Upper lobe of left lung (tissue), 6 donors: ENCODE measurements at regions not wholly inside any gene's neighbourhood (a gene's known extent, or its start where the extent isn't known, plus 50 kb on each side); places are given as distances from the start of the nearest gene placed in this dataset.

Source experiments
- ATAC-seq, 2 donors: fragments of 200-7000 bp; cut with Tn5 transposase; one replicate each; pipeline ENCODE4 v1.9.1; 2022; ENCODE audit warnings: mild to moderate bottlenecking in 2 of 2, moderate library complexity in 2 of 2; ENCODE audit not compliant: low FRiP score in 2 of 2
- DNase-seq, 2 donors: peaks; one replicate each; pipeline ENCODE4 v3.0.0-alpha.2; 2019 to 2020
- H3K27ac ChIP-seq, 4 donors: fragments of 200-600 bp; sonication (generic); one replicate each; pipeline ENCODE4 v1.5.1; 2016 to 2019
- H3K27me3 ChIP-seq, 4 donors: fragments of 200-600 bp; sonication (generic); one replicate each; pipeline ENCODE4 v1.5.1; 2017 to 2019
- H3K36me3 ChIP-seq, 4 donors: fragments of 200-600 bp; sonication (generic); one replicate each; pipeline ENCODE4 v1.5.1; 2016 to 2019
- H3K4me1 ChIP-seq, 4 donors: fragments of 200-600 bp; sonication (generic); one replicate each; pipeline ENCODE4 v1.5.1; 2018 to 2019
- H3K4me3 ChIP-seq, 4 donors: fragments of 200-600 bp; sonication (generic); one replicate each; pipeline ENCODE4 v1.5.1; 2017 to 2019; ENCODE audit warnings: mild to moderate bottlenecking in 2 of 4, moderate library complexity in 1 of 4
- H3K9me3 ChIP-seq, 4 donors: fragments of 200-600 bp; sonication (generic); one replicate each; pipeline ENCODE4 v1.5.1; 2018 to 2019
- CTCF ChIP-seq, 6 experiments: fragments of 450-650 bp in 4 of 6; fragments of 200-600 bp in 2 of 6; sonication (generic) in 2 of 6; IDR thresholded peaks; one replicate each; pipeline ENCODE4 v1.5.1; 2016 to 2019; ENCODE audit warnings: antibody characterized with exemption in 6 of 6
- EP300 ChIP-seq, 4 donors: sonication (generic); formaldehyde crosslinking; IDR thresholded peaks; one replicate each; pipeline ENCODE4 v1.5.1; 2017; ENCODE audit warnings: antibody characterized with exemption in 4 of 4, control low read depth in 2 of 4
- POLR2A ChIP-seq, 4 donors: fragments of 450-650 bp; IDR thresholded peaks; one replicate each; pipeline ENCODE4 v1.5.1; 2016 to 2017; ENCODE audit warnings: antibody characterized with exemption in 4 of 4, mild to moderate bottlenecking in 2 of 4
- POLR2AphosphoS5 ChIP-seq, 2 donors: sonication (generic); formaldehyde crosslinking; IDR thresholded peaks; one replicate each; pipeline ENCODE4 v1.5.1; 2017; ENCODE audit warnings: antibody characterized with exemption in 2 of 2
- WGBS, 2 donors: methylation state at CpG; one replicate each; pipeline ENCODE4 v1.1.5; 2017 to 2018; 5-methylcytosine and 5-hydroxymethylcytosine counted together
- donor health status: DM: no; HTN: no; CAD: no; lungs with moderate emphysema.
- donor health status: DM: no; HTN: yes; CAD: no; lungs with severe emphysema.

GRCh38 chr12:92991134-92991533 is 62.0 kb upstream of the EEA1 start:
- Histone ChIP-seq H3K36me3 (no peaks in the 10 kb centered on the region), H3K27ac (no peak overlapping the region), H3K4me1 (peaks cover 7 to 15% (median 12%) of the 10 kb centered on the region in 4 donors), H3K9me3 (no peaks in the 10 kb centered on the region), H3K4me3 (no peak overlapping the region), H3K27me3 (no peaks in the 10 kb centered on the region)
- WGBS, 2 donors: 85 to 93% methylated on average over 3 of the region's 3 CpGs
- TF ChIP-seq CTCF (IDR thresholded peaks at IDR 0.05): no peak
- no peak for TF ChIP-seq POLR2A (IDR thresholded peaks at IDR 0.05)
- TF ChIP-seq EP300 (IDR thresholded peaks at IDR 0.05): no peak
- no peak for TF ChIP-seq POLR2AphosphoS5 (IDR thresholded peaks at IDR 0.05)
- DNase-seq (no peak), ATAC-seq (no peak)

- H3K36me3 ChIP-seq: no peaks in the 10 kb centered on the region
- peaks cover 7 to 15% (median 12%) of the 10 kb centered on the region in 4 donors for H3K4me1 ChIP-seq
- ATAC-seq: no peak
- DNase-seq: no peak
- TF ChIP-seq EP300 (IDR thresholded peaks at IDR 0.05): no peak
- no peak for TF ChIP-seq POLR2A (IDR thresholded peaks at IDR 0.05)
- no peak for TF ChIP-seq POLR2AphosphoS5 (IDR thresholded peaks at IDR 0.05)
- no peak for TF ChIP-seq CTCF (IDR thresholded peaks at IDR 0.05)
- H3K27ac ChIP-seq: no peak overlapping the region
- H3K4me3 ChIP-seq: no peak overlapping the region
- no peaks in the 10 kb centered on the region for H3K9me3 ChIP-seq
- H3K27me3 ChIP-seq: no peaks in the 10 kb centered on the region
Observed at GRCh38 chr12:92992041-92992440, 62.9 kb upstream of the EEA1 start.

GRCh38 chr12:92993259-92993658 is 64.2 kb upstream of the EEA1 start:
- WGBS, 2 donors: 84 to 88% methylated on average over 1 of the region's 1 CpG
- TF ChIP-seq CTCF (IDR thresholded peaks at IDR 0.05): no peak
- TF ChIP-seq POLR2AphosphoS5 (IDR thresholded peaks at IDR 0.05): no peak
- no peak for TF ChIP-seq POLR2A (IDR thresholded peaks at IDR 0.05)
- TF ChIP-seq EP300 (IDR thresholded peaks at IDR 0.05): no peak
- no peak overlapping the region for H3K4me3 ChIP-seq

GRCh38 chr12:92995258-92995903 is 66.3 kb upstream of the EEA1 start:
- Histone ChIP-seq H3K36me3 (no peaks in the 10 kb centered on the region), H3K27ac (no peak overlapping the region), H3K4me1 (no peaks in the 10 kb centered on the region), H3K9me3 (no peaks in the 10 kb centered on the region), H3K27me3 (no peaks in the 10 kb centered on the region), H3K4me3 (no peak overlapping the region)
- 89% methylated on average over 7 of the region's 7 CpGs for WGBS, 2 donors
- ATAC-seq (no peak), DNase-seq (no peak)
- TF ChIP-seq EP300 (IDR thresholded peaks at IDR 0.05) (no peak), POLR2AphosphoS5 (IDR thresholded peaks at IDR 0.05) (no peak), POLR2A (IDR thresholded peaks at IDR 0.05) (no peak), CTCF (IDR thresholded peaks at IDR 0.05) (no peak)

More at GRCh38 chr12:92993259-92993658, 64.2 kb upstream of the EEA1 start:
- H3K27me3 ChIP-seq: no peaks in the 10 kb centered on the region
- no peak for ATAC-seq
- no peaks in the 10 kb centered on the region for H3K9me3 ChIP-seq
- no peak overlapping the region for H3K27ac ChIP-seq
- no peak for DNase-seq
- peaks cover 0 to 7% (median 2%) of the 10 kb centered on the region in 4 donors for H3K4me1 ChIP-seq
- no peaks in the 10 kb centered on the region for H3K36me3 ChIP-seq

- ATAC-seq: no peak
- Histone ChIP-seq H3K4me3 (no peak overlapping the region), H3K9me3 (no peaks in the 10 kb centered on the region), H3K27me3 (no peaks in the 10 kb centered on the region), H3K27ac (no peak overlapping the region), H3K4me1 (peaks cover 0 to 7% (median 0%) of the 10 kb centered on the region in 4 donors), H3K36me3 (no peaks in the 10 kb centered on the region)
- TF ChIP-seq EP300 (IDR thresholded peaks at IDR 0.05): no peak
- TF ChIP-seq CTCF (IDR thresholded peaks at IDR 0.05): no peak
- no peak for TF ChIP-seq POLR2AphosphoS5 (IDR thresholded peaks at IDR 0.05)
- no peak for TF ChIP-seq POLR2A (IDR thresholded peaks at IDR 0.05)
- 90 to 93% methylated on average over 5 of the region's 5 CpGs for WGBS, 2 donors
- DNase-seq: no peak
Observed at GRCh38 chr12:93000026-93000425, 70.9 kb upstream of the EEA1 start.
